HEK293T (cell line): ENCODE measurements at regions not wholly inside any gene's neighbourhood (a gene's known extent, or its start where the extent isn't known, plus 50 kb on each side); places are given as distances from the start of the nearest gene placed in this dataset.

ENCODE experiments used
- CTCF ChIA-PET: fragments of 350-600 bp; formaldehyde crosslinking; extraction: SDS; loops from one replicate; lab custom pipeline; 2021; ENCODE audit warnings: antibody characterized with exemption, inconsistent platforms; lab: Yijun Ruan, JAX
- POLR2A ChIA-PET: fragments of 350-600 bp; formaldehyde crosslinking; extraction: SDS; loops from one replicate; lab custom pipeline; 2020; ENCODE audit warnings: antibody characterized with exemption, inconsistent platforms; lab: Yijun Ruan, JAX
- DNase-seq: peaks from one replicate; pipeline ENCODE4 v3.0.0; 2012; ENCODE audit warnings: mixed read lengths; ENCODE audit errors: extremely low spot score
- ARNT ChIP-seq: fragments of 450-650 bp; IDR thresholded peaks from 2 replicates; pipeline ENCODE4 v1.6.1; 2017; ENCODE audit warnings: mild to moderate bottlenecking
- BHLHE40 ChIP-seq: fragments of 450-650 bp; IDR thresholded peaks from 2 replicates; pipeline ENCODE4 v1.6.1; 2016; ENCODE audit warnings: mild to moderate bottlenecking, moderate library complexity, borderline replicate concordance
- CTBP1 ChIP-seq: fragments of 450-650 bp; IDR thresholded peaks from 2 replicates; pipeline ENCODE4 v1.6.1; 2016; ENCODE audit warnings: borderline replicate concordance
- ELF4 ChIP-seq: fragments of 450-650 bp; IDR thresholded peaks from 2 replicates; pipeline ENCODE4 v1.6.1; 2017; ENCODE audit warnings: antibody characterized with exemption
- FOXA1 ChIP-seq: fragments of 450-650 bp; IDR thresholded peaks from 2 replicates; pipeline ENCODE4 v1.6.1; 2016; ENCODE audit warnings: mild to moderate bottlenecking
- FOXK2 ChIP-seq: fragments of 450-650 bp; IDR thresholded peaks from 2 replicates; pipeline ENCODE4 v1.6.1; 2016; ENCODE audit warnings: mild to moderate bottlenecking
- FOXM1 ChIP-seq: fragments of 450-650 bp; IDR thresholded peaks from 2 replicates; pipeline ENCODE4 v1.6.1; 2017; ENCODE audit warnings: mild to moderate bottlenecking, borderline replicate concordance
- HDGF ChIP-seq: fragments of 450-650 bp; IDR thresholded peaks from 2 replicates; pipeline ENCODE4 v1.6.1; 2017; ENCODE audit warnings: antibody characterized with exemption, borderline replicate concordance
- L3MBTL2 ChIP-seq: fragments of 450-650 bp; conservative IDR thresholded peaks from 2 replicates; pipeline ENCODE4 v1.6.1; 2016; ENCODE audit warnings: mild to moderate bottlenecking
- LEF1 ChIP-seq: fragments of 450-650 bp; IDR thresholded peaks from 2 replicates; pipeline ENCODE4 v1.6.1; 2017; ENCODE audit warnings: mild to moderate bottlenecking, borderline replicate concordance
- NFRKB ChIP-seq: fragments of 450-650 bp; IDR thresholded peaks from 2 replicates; pipeline ENCODE4 v1.6.1; 2016; ENCODE audit warnings: mild to moderate bottlenecking, moderate library complexity
- SP1 ChIP-seq: fragments of 450-650 bp; IDR thresholded peaks from 2 replicates; pipeline ENCODE4 v1.6.1; 2017
- SUZ12 ChIP-seq: fragments of 450-650 bp; IDR thresholded peaks from 2 replicates; pipeline ENCODE4 v1.6.1; 2016; ENCODE audit warnings: mild to moderate bottlenecking
- TARDBP ChIP-seq: fragments of 450-650 bp; IDR thresholded peaks from 2 replicates; pipeline ENCODE4 v1.6.1; 2016
- ZNF384 ChIP-seq: fragments of 450-650 bp; IDR thresholded peaks from 2 replicates; pipeline ENCODE4 v1.6.1; 2016
- TF ChIP-seq, protein P1 (sequence below): fragments of 450-650 bp; IDR thresholded peaks from 2 replicates; pipeline ENCODE4 v1.6.1; 2016

DNA sequence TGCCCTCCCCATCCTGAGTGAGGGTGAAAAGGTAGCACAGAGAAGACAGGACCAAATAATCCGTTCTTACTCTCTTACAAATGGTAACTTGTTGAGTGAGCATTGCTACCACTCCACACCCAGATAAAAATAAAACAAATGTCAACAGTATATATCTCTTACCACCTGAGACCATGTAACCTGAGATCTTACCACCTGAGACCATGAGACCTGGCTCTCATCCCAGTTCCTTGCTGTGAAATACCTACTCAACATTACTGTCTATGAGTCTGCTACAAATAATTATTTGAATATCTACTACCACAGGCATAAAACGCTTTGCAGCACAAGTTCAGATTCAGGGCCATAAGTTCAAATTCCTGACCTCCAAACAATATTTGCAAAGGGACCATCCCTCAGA is 234.7 kb downstream of the C1D start:
- no peak for DNase-seq
- ChIA-PET POLR2A (no interaction called here), CTCF (no interaction called here)
- no peak for TF ChIP-seq FOXK2

DNA sequence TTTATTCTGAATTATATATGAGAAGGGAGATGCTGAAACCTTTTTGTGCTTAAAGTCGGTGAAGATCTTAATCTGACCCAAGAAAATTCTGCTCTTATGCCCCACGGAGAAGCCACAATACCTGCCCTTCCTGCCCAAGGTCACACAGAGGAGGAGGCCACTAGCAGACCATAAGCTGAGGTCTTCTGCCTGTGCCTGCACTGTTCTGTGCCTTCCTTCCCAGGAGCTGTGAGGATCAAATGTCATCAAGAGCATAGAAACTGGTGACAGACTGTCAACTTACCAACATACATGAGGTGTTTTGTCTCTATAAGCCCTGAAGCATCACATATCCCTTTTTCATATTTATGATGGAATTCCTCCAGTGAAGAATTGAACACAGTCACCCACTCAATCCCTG is 233.3 kb downstream of the C1D start:
- no peak for DNase-seq
- TF ChIP-seq BHLHE40 (no peak), NFRKB (no peak), SUZ12 (no peak), ARNT (no peak), FOXK2 (no peak), FOXA1 (no peak), L3MBTL2 (no peak), ELF4 (no peak), CTBP1 (no peak), FOXM1 (no peak), HDGF (no peak), SP1 (no peak), ZNF384 (no peak), TARDBP (no peak)
- TF ChIP-seq, protein P1, sequence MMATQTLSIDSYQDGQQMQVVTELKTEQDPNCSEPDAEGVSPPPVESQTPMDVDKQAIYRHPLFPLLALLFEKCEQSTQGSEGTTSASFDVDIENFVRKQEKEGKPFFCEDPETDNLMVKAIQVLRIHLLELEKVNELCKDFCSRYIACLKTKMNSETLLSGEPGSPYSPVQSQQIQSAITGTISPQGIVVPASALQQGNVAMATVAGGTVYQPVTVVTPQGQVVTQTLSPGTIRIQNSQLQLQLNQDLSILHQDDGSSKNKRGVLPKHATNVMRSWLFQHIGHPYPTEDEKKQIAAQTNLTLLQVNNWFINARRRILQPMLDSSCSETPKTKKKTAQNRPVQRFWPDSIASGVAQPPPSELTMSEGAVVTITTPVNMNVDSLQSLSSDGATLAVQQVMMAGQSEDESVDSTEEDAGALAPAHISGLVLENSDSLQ = no peak
- POLR2A ChIA-PET = interaction anchor here (0.7 kb wide), 1 partner anchor 623 kb away, joined by 3 read pairs; no protein-coding TSS in a partner anchor
- CTCF ChIA-PET = interaction anchor here (0.6 kb wide), 1 partner anchor 12 kb away, joined by 3 read pairs; no protein-coding TSS in a partner anchor

DNA sequence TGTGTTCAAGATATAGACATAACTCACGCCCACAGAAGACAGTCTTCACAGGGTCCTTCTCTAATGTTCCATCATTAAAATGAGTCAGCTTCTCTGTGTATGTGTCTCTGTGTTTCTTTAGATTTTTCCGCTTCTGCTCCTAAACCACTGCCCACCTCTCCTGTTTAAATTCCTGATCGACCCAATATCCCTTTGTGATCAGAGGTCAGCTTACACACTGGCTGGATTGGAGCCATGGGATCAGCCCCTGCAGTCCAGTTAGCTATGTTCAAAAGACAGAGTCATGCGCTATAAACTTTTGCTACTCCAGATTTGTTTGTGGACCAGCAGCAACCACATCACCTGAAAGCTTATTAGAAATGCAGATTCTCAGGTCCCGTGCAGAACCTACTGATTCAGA is 229.2 kb downstream of the C1D start:
- POLR2A ChIA-PET = no interaction called here
- TF ChIP-seq L3MBTL2 (no peak), BHLHE40 (no peak), SP1 (no peak), FOXM1 (no peak), FOXK2 (no peak), FOXA1 (no peak), SUZ12 (no peak), HDGF (no peak), ZNF384 (no peak), ARNT (no peak), ELF4 (no peak)
- TF ChIP-seq, protein P1 = no peak
- DNase-seq = no peak
- CTCF ChIA-PET = interaction anchor here (0.6 kb wide), 1 partner anchor 607 kb away, joined by 3 read pairs; no protein-coding TSS in a partner anchor

DNA sequence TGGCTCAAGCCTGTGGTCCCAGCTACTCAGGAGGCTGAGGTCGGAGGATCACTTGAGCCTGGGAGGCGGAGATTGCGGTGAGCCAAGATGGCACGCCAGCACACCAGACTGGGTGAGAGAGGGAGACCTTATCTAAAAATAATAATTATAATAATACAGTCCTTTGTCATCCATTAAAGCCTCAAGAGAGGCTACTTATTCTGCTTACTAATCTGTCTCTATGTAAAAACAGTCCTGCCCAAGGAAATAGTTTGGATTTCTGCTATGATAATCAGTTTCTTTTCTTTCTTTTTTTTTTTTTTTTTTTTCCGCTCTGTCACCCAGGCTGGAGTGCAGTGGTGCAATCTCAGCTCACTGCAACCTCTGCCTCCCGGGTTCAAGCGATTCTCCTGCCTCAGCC is 228.3 kb downstream of the C1D start:
- no peak for DNase-seq
- ChIA-PET CTCF (interaction anchor here (0.7 kb wide), 1 partner anchor 783 kb away, joined by 3 read pairs; no protein-coding TSS in a partner anchor), POLR2A (no interaction called here)
- TF ChIP-seq L3MBTL2 (no peak), HDGF (no peak), SP1 (no peak), FOXA1 (no peak), TARDBP (no peak), FOXK2 (no peak), SUZ12 (no peak), ZNF384 (no peak), NFRKB (no peak), FOXM1 (no peak), CTBP1 (no peak), ELF4 (no peak), LEF1 (no peak), BHLHE40 (no peak), ARNT (no peak)
- TF ChIP-seq, protein P1 = no peak

DNA sequence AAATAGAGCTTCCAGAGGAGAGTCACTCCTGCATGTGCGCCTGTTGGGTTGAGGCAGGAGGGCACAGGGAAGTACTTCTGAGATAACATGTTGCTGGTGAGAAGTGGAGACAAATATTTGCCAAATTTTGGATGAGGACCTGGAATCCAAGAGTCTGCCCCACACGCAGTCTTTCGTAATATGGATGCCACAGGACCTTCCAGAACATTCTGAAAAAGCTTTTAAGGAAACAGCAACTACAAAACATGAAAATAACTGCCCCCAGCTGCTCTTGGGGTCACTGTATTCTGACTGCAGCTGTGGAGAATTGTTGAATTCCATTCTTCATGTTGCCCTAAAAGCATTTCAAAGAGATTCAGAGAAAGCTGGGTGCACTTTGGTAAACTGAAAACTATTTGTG is 227.5 kb downstream of the C1D start:
- CTCF ChIA-PET = interaction anchor here (0.7 kb wide), 1 partner anchor 783 kb away, joined by 3 read pairs; no protein-coding TSS in a partner anchor
- no peak for DNase-seq
- TF ChIP-seq FOXM1 (no peak), NFRKB (no peak), L3MBTL2 (no peak), SP1 (no peak), TARDBP (no peak), BHLHE40 (no peak), ARNT (no peak), LEF1 (no peak), SUZ12 (no peak), CTBP1 (no peak), HDGF (no peak), FOXA1 (no peak)
- TF ChIP-seq, protein P1 = no peak
- POLR2A ChIA-PET = no interaction called here

DNA sequence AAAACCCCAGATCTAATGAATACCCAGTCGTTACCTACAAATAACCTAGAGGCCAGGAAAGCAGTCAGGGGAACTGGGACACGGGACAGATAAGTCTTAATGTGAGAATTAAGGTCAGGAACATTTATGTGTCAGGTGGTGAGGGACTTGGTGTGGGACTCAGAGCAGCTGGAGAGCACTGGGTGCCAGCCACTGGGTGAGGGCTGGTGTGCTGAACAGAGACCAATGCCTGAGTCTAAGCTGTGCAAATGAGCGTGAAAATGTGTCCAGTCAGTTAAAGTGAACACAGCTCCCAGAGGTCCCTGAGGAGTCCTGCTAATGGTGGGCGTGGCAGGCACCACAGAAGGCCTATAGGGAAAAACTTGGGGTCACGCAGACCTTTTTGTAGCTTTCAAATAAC is 225.9 kb downstream of the C1D start:
- CTCF ChIA-PET = interaction anchor here (1.0 kb wide), 1 partner anchor 386 kb away, joined by 5 read pairs; no protein-coding TSS in a partner anchor
- POLR2A ChIA-PET = no interaction called here
- no peak for DNase-seq
- no peak for TF ChIP-seq SUZ12
- no peak for TF ChIP-seq CTBP1
- TF ChIP-seq, protein P1 = no peak
- no peak for TF ChIP-seq ZNF384
- no peak for TF ChIP-seq TARDBP
- no peak for TF ChIP-seq FOXK2
- TF ChIP-seq BHLHE40 = no peak
- no peak for TF ChIP-seq FOXA1
- TF ChIP-seq FOXM1 = no peak
- TF ChIP-seq LEF1 = no peak
- TF ChIP-seq NFRKB = no peak
- no peak for TF ChIP-seq HDGF
- TF ChIP-seq SP1 = no peak
- no peak for TF ChIP-seq ARNT
- TF ChIP-seq L3MBTL2 = no peak
- TF ChIP-seq ELF4 = no peak
